ENCODE measurements at regions not wholly inside any gene's neighbourhood (a gene's known extent, or its start where the extent isn't known, plus 50 kb on each side); places are given as distances from the start of the nearest gene placed in this dataset.

- no peaks in the 10 kb centered on the region for H3K36me3 Mint-ChIP-seq (ENCODE audit: low read depth)
- no peaks in the 10 kb centered on the region for H3K9me3 Mint-ChIP-seq
- DNase-seq (no peak), ATAC-seq (no peak)
- no peak overlapping the region for H3K27ac Mint-ChIP-seq
- H3K4me1 Mint-ChIP-seq, result no peaks in the 10 kb centered on the region
- peaks cover 18% of the 10 kb centered on the region for H3K27me3 Mint-ChIP-seq
- H3K4me3 Mint-ChIP-seq, result no peak overlapping the region
Observed at GRCh38 chr4:183852910-183853547, 52.1 kb upstream of the STOX2 start.

- H3K4me1 Mint-ChIP-seq, result no peaks in the 10 kb centered on the region
- no peaks in the 10 kb centered on the region for H3K9me3 Mint-ChIP-seq
- peaks cover 18% of the 10 kb centered on the region for H3K27me3 Mint-ChIP-seq
- no peaks in the 10 kb centered on the region for H3K36me3 Mint-ChIP-seq (ENCODE audit: low read depth)
- H3K4me3 Mint-ChIP-seq, result no peak overlapping the region
- ATAC-seq (no peak), DNase-seq (no peak)
- H3K27ac Mint-ChIP-seq, result no peak overlapping the region
Observed at GRCh38 chr4:183853548-183853940, 51.6 kb upstream of the STOX2 start.
